GM21447 (cell line): ENCODE measurements at regions not wholly inside any gene's neighbourhood (a gene's known extent, or its start where the extent isn't known, plus 50 kb on each side); places are given as distances from the start of the nearest gene placed in this dataset.

Source experiments
- ATAC-seq: cut with Tn5 transposase; IDR thresholded peaks from one replicate; pipeline ENCODE4 v1.9.1; 2021; ENCODE audit not compliant: unreplicated experiment

- ATAC-seq = no peak
Observed at GRCh38 chr14:42095155-42095554, 488.5 kb downstream of the LRFN5 start.

- no peak for ATAC-seq
Observed at GRCh38 chr14:42090122-42090521, 483.4 kb downstream of the LRFN5 start.

GRCh38 chr14:42079911-42080310 lies 473.2 kb downstream of the LRFN5 start:
- ATAC-seq = no peak

- ATAC-seq = no peak
Observed at GRCh38 chr14:42078345-42078744, 471.7 kb downstream of the LRFN5 start.

GRCh38 chr14:42070031-42070430 lies 463.4 kb downstream of the LRFN5 start:
- no peak for ATAC-seq

GRCh38 chr14:42057111-42057510 lies 450.4 kb downstream of the LRFN5 start:
- ATAC-seq = no peak

GRCh38 chr14:42047421-42048055 lies 440.9 kb downstream of the LRFN5 start:
- ATAC-seq = no peak

GRCh38 chr14:42045383-42045782 lies 438.7 kb downstream of the LRFN5 start:
- ATAC-seq = no peak

GRCh38 chr14:42028607-42029006 lies 421.9 kb downstream of the LRFN5 start:
- no peak for ATAC-seq

- no peak for ATAC-seq
Observed at GRCh38 chr14:42027271-42027670, 420.6 kb downstream of the LRFN5 start.

GRCh38 chr14:42023452-42023851 lies 416.8 kb downstream of the LRFN5 start:
- no peak for ATAC-seq

- ATAC-seq = no peak
Observed at GRCh38 chr14:42014301-42014700, 407.6 kb downstream of the LRFN5 start.

GRCh38 chr14:42013559-42013958 lies 406.9 kb downstream of the LRFN5 start:
- ATAC-seq = no peak

- no peak for ATAC-seq
Observed at GRCh38 chr14:42013153-42013552, 406.5 kb downstream of the LRFN5 start.

GRCh38 chr14:42011221-42011620 lies 404.5 kb downstream of the LRFN5 start:
- ATAC-seq = no peak

GRCh38 chr14:42004321-42004720 lies 397.6 kb downstream of the LRFN5 start:
- ATAC-seq = no peak

GRCh38 chr14:42002141-42002540 lies 395.5 kb downstream of the LRFN5 start:
- no peak for ATAC-seq

GRCh38 chr14:42001431-42001830 lies 394.8 kb downstream of the LRFN5 start:
- ATAC-seq = no peak

GRCh38 chr14:42000450-42000849 lies 393.8 kb downstream of the LRFN5 start:
- ATAC-seq = no peak

- ATAC-seq = no peak
Observed at GRCh38 chr14:41993687-41994086, 387.0 kb downstream of the LRFN5 start.

- ATAC-seq = no peak
Observed at GRCh38 chr14:41986700-41987099, 380.0 kb downstream of the LRFN5 start.

GRCh38 chr14:41986083-41986645 lies 379.5 kb downstream of the LRFN5 start:
- ATAC-seq = no peak

GRCh38 chr14:41973178-41973577 lies 366.5 kb downstream of the LRFN5 start:
- ATAC-seq = no peak
